GM06990 (cell line): ENCODE measurements at regions not wholly inside any gene's neighbourhood (a gene's known extent, or its start where the extent isn't known, plus 50 kb on each side); places are given as distances from the start of the nearest gene placed in this dataset.

Source experiments
- DNase-seq: peaks from one replicate; pipeline ENCODE4 v3.0.0-alpha.2; 2011; ENCODE audit not compliant: insufficient read length; ENCODE audit errors: extremely low read depth
- H3K27me3 ChIP-seq: replicated peaks from 2 replicates; pipeline ENCODE4 v1.6.0; 2011; ENCODE audit warnings: low read length; ENCODE audit not compliant: control insufficient read depth, insufficient read depth
- H3K36me3 ChIP-seq: 2 replicates; pipeline ENCODE4 v1.5.1; 2011; ENCODE audit warnings: low read length; ENCODE audit not compliant: control insufficient read depth, insufficient read depth
- H3K4me3 ChIP-seq: replicated peaks from 2 replicates; pipeline ENCODE4 v1.5.1; 2011; ENCODE audit warnings: low read depth, mild to moderate bottlenecking, control low read depth, low read length
- CTCF ChIP-seq: IDR thresholded peaks from 2 replicates; pipeline ENCODE4 v1.5.1; 2011; ENCODE audit warnings: low read length, control low read depth, mild to moderate bottlenecking, inconsistent platforms; ENCODE audit not compliant: insufficient read depth, poor library complexity, severe bottlenecking

- H3K27me3 ChIP-seq: no peaks in the 10 kb centered on the region
Observed at GRCh38 chr1:193766329-193766728, 579.9 kb upstream of the B3GALT2 start.

GRCh38 chr1:193763266-193763665, 576.9 kb upstream of the B3GALT2 start:
- no peak for DNase-seq
- H3K27me3 ChIP-seq: no peaks in the 10 kb centered on the region
- H3K4me3 ChIP-seq: no peak overlapping the region
- no peaks in the 10 kb centered on the region for H3K36me3 ChIP-seq
- TF ChIP-seq CTCF: no peak

More at GRCh38 chr1:193766329-193766728, 579.9 kb upstream of the B3GALT2 start:
- Histone ChIP-seq H3K4me3 (no peak overlapping the region), H3K36me3 (no peaks in the 10 kb centered on the region)
- no peak for TF ChIP-seq CTCF
- no peak for DNase-seq

GRCh38 chr1:193762236-193762635, 575.8 kb upstream of the B3GALT2 start:
- H3K4me3 ChIP-seq: no peak overlapping the region
- H3K27me3 ChIP-seq: no peaks in the 10 kb centered on the region
- TF ChIP-seq CTCF: no peak
- no peaks in the 10 kb centered on the region for H3K36me3 ChIP-seq
- DNase-seq: no peak

GRCh38 chr1:193755441-193755840, 569.0 kb upstream of the B3GALT2 start:
- no peak for TF ChIP-seq CTCF
- H3K4me3 ChIP-seq: no peak overlapping the region
- no peak for DNase-seq
- no peaks in the 10 kb centered on the region for H3K27me3 ChIP-seq
- H3K36me3 ChIP-seq: no peaks in the 10 kb centered on the region

GRCh38 chr1:193754732-193755427, 568.5 kb upstream of the B3GALT2 start:
- Histone ChIP-seq H3K27me3 (no peaks in the 10 kb centered on the region), H3K36me3 (no peaks in the 10 kb centered on the region), H3K4me3 (no peak overlapping the region)
- no peak for DNase-seq
- no peak for TF ChIP-seq CTCF

- Histone ChIP-seq H3K27me3 (no peaks in the 10 kb centered on the region), H3K4me3 (no peak overlapping the region), H3K36me3 (no peaks in the 10 kb centered on the region)
- TF ChIP-seq CTCF: no peak
- DNase-seq: no peak
Observed at GRCh38 chr1:193754151-193754550, 567.7 kb upstream of the B3GALT2 start.
